B cell (primary cell): ENCODE measurements at regions not wholly inside any gene's neighbourhood (a gene's known extent, or its start where the extent isn't known, plus 50 kb on each side); places are given as distances from the start of the nearest gene placed in this dataset.

ENCODE experiments used
- EZH2 ChIP-seq: IDR thresholded peaks from 2 replicates; pipeline ENCODE4 v1.6.1; 2012; ENCODE audit warnings: borderline replicate concordance, low read depth, mild to moderate bottlenecking, moderate library complexity, low read length; ENCODE audit not compliant: insufficient read depth, poor library complexity, severe bottlenecking
- TF ChIP-seq, protein P1 (sequence below): fragments of 200-600 bp; IDR thresholded peaks from one replicate; pipeline ENCODE4 v1.8.0; 2022; ENCODE audit warnings: antibody characterized with exemption, mild to moderate bottlenecking

DNA sequence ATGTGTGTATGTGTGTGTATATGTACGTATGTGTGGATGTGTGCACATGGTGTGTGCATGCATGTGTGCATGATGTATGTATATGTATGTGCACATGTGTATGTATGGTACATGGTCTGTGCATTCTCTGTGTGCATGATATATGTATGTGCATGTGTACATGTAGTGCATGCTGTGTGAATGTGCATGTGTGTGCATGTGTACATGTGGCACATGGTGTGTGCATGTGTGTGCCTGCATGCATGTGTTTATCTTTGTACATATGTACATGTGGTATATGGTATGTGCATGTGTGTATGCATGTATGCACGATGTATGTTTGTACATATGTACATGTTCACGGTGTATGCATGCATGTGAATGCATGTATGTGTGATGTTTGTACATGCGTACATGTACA is 383.7 kb downstream of the TYW1 start:
- no peak for TF ChIP-seq EZH2
- TF ChIP-seq, protein P1, sequence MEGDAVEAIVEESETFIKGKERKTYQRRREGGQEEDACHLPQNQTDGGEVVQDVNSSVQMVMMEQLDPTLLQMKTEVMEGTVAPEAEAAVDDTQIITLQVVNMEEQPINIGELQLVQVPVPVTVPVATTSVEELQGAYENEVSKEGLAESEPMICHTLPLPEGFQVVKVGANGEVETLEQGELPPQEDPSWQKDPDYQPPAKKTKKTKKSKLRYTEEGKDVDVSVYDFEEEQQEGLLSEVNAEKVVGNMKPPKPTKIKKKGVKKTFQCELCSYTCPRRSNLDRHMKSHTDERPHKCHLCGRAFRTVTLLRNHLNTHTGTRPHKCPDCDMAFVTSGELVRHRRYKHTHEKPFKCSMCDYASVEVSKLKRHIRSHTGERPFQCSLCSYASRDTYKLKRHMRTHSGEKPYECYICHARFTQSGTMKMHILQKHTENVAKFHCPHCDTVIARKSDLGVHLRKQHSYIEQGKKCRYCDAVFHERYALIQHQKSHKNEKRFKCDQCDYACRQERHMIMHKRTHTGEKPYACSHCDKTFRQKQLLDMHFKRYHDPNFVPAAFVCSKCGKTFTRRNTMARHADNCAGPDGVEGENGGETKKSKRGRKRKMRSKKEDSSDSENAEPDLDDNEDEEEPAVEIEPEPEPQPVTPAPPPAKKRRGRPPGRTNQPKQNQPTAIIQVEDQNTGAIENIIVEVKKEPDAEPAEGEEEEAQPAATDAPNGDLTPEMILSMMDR: no peak
